HEK293T (cell line): ENCODE measurements at regions not wholly inside any gene's neighbourhood (a gene's known extent, or its start where the extent isn't known, plus 50 kb on each side); places are given as distances from the start of the nearest gene placed in this dataset.
"Not testable (repeated sequence)": the region's sequence is repeated elsewhere in the genome, so short reads cannot be mapped to it uniquely, and the experiment has no call there.

ENCODE experiments used
- CTCF ChIA-PET: fragments of 350-600 bp; formaldehyde crosslinking; extraction: SDS; loops from one replicate; lab custom pipeline; 2021; ENCODE audit warnings: antibody characterized with exemption, inconsistent platforms; lab: Yijun Ruan, JAX
- POLR2A ChIA-PET: fragments of 350-600 bp; formaldehyde crosslinking; extraction: SDS; loops from one replicate; lab custom pipeline; 2020; ENCODE audit warnings: antibody characterized with exemption, inconsistent platforms; lab: Yijun Ruan, JAX
- DNase-seq: peaks from one replicate; pipeline ENCODE4 v3.0.0; 2012; ENCODE audit warnings: mixed read lengths; ENCODE audit errors: extremely low spot score
- ARNT ChIP-seq: fragments of 450-650 bp; IDR thresholded peaks from 2 replicates; pipeline ENCODE4 v1.6.1; 2017; ENCODE audit warnings: mild to moderate bottlenecking
- BHLHE40 ChIP-seq: fragments of 450-650 bp; IDR thresholded peaks from 2 replicates; pipeline ENCODE4 v1.6.1; 2016; ENCODE audit warnings: mild to moderate bottlenecking, moderate library complexity, borderline replicate concordance
- CTBP1 ChIP-seq: fragments of 450-650 bp; IDR thresholded peaks from 2 replicates; pipeline ENCODE4 v1.6.1; 2016; ENCODE audit warnings: borderline replicate concordance
- ELF4 ChIP-seq: fragments of 450-650 bp; IDR thresholded peaks from 2 replicates; pipeline ENCODE4 v1.6.1; 2017; ENCODE audit warnings: antibody characterized with exemption
- FOXA1 ChIP-seq: fragments of 450-650 bp; IDR thresholded peaks from 2 replicates; pipeline ENCODE4 v1.6.1; 2016; ENCODE audit warnings: mild to moderate bottlenecking
- FOXK2 ChIP-seq: fragments of 450-650 bp; IDR thresholded peaks from 2 replicates; pipeline ENCODE4 v1.6.1; 2016; ENCODE audit warnings: mild to moderate bottlenecking
- FOXM1 ChIP-seq: fragments of 450-650 bp; IDR thresholded peaks from 2 replicates; pipeline ENCODE4 v1.6.1; 2017; ENCODE audit warnings: mild to moderate bottlenecking, borderline replicate concordance
- HDGF ChIP-seq: fragments of 450-650 bp; IDR thresholded peaks from 2 replicates; pipeline ENCODE4 v1.6.1; 2017; ENCODE audit warnings: antibody characterized with exemption, borderline replicate concordance
- L3MBTL2 ChIP-seq: fragments of 450-650 bp; conservative IDR thresholded peaks from 2 replicates; pipeline ENCODE4 v1.6.1; 2016; ENCODE audit warnings: mild to moderate bottlenecking
- LEF1 ChIP-seq: fragments of 450-650 bp; IDR thresholded peaks from 2 replicates; pipeline ENCODE4 v1.6.1; 2017; ENCODE audit warnings: mild to moderate bottlenecking, borderline replicate concordance
- NFRKB ChIP-seq: fragments of 450-650 bp; IDR thresholded peaks from 2 replicates; pipeline ENCODE4 v1.6.1; 2016; ENCODE audit warnings: mild to moderate bottlenecking, moderate library complexity
- PKNOX1 ChIP-seq: fragments of 450-650 bp; IDR thresholded peaks from 2 replicates; pipeline ENCODE4 v1.6.1; 2016
- SP1 ChIP-seq: fragments of 450-650 bp; IDR thresholded peaks from 2 replicates; pipeline ENCODE4 v1.6.1; 2017
- SUZ12 ChIP-seq: fragments of 450-650 bp; IDR thresholded peaks from 2 replicates; pipeline ENCODE4 v1.6.1; 2016; ENCODE audit warnings: mild to moderate bottlenecking
- TARDBP ChIP-seq: fragments of 450-650 bp; IDR thresholded peaks from 2 replicates; pipeline ENCODE4 v1.6.1; 2016
- ZNF384 ChIP-seq: fragments of 450-650 bp; IDR thresholded peaks from 2 replicates; pipeline ENCODE4 v1.6.1; 2016

DNA sequence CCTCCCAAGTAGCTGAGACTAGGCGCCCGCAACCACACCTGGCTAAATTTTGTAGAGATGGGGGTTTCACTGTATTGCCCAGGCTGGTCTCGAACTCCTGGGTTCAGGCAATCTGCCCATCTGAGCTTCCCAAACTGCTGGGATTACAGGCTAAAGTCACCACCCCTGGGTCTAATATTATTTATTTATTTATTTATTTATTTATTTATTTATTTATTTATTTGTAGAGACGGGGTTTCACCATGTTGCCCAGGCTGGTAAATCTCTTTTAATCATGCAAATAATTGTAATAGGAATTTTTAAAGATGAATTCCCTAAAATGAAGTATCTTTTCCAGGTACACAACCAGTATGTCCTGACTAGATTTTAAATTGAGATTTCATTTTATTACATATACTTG is 761.8 kb downstream of the TRAM1L1 start:
- CTCF ChIA-PET, result no interaction called here
- POLR2A ChIA-PET, result no interaction called here
- no peak for DNase-seq
- TF ChIP-seq SUZ12, result no peak
- no peak for TF ChIP-seq ELF4
- no peak for TF ChIP-seq HDGF

- TF ChIP-seq HDGF, result no peak
- no peak for TF ChIP-seq ZNF384
- TF ChIP-seq NFRKB, result no peak
- no peak for TF ChIP-seq BHLHE40
- no peak for TF ChIP-seq FOXM1
- ChIA-PET CTCF (no interaction called here), POLR2A (no interaction called here)
- DNase-seq, result no peak
These were observed 763.9 kb downstream of the TRAM1L1 start for GRCh38 chr4:116321471-116321870.

DNA sequence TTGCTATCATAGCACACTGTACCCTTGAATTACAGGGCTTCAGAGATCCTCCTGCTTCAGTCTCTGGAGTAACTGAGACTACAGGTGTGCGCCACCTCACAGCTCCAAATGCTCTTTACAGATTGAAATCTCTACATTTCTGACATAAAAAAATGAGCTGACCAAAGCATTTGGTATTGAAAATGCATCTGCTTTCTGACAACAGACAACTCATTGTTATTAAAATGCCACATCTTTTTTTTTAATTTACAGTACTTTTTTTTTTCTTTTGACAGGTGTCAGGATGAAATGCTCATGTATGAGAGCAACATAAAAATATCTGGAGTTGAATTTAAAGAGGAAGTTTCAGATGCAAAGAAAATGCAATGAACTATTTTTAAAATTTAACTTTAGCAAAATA is 764.5 kb downstream of the TRAM1L1 start:
- POLR2A ChIA-PET, result interaction anchor here (0.6 kb wide), 1 partner anchor 27 kb away, joined by 4 read pairs; no protein-coding TSS in a partner anchor
- TF ChIP-seq FOXA1, result no peak
- no peak for TF ChIP-seq ZNF384
- no peak for TF ChIP-seq SUZ12
- TF ChIP-seq FOXK2, result no peak
- no peak for TF ChIP-seq CTBP1
- TF ChIP-seq FOXM1, result no peak
- TF ChIP-seq L3MBTL2, result no peak

DNA sequence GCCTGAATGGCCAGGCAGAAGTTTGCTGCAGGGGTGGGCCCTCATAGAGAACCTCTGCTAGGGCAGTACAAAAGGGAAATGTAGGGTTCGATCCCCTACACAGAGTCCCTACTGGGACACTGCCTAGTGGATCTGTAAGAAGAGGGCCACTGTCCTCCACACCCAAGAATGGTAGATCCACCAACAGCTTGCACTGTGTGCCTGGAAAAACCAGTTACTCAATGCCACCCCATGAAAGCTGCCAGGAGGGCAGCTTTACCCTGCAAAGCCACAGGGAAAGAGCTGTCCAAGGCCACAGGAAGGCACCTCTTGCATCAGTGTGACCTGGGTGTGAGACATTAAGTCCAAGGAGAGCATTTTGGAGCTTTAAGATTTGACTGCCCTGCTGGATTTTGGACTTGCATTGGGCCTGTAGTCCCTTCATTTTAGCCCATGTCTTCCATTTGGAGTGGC is 781.6 kb downstream of the TRAM1L1 start:
- ChIA-PET POLR2A (no interaction called here), CTCF (no interaction called here)
- TF ChIP-seq FOXA1 (no peak), BHLHE40 (no peak), L3MBTL2 (no peak)
- DNase-seq, result no peak

More for the DNA sequence above, 764.5 kb downstream of the TRAM1L1 start:
- CTCF ChIA-PET, result no interaction called here
- DNase-seq, result no peak

DNA sequence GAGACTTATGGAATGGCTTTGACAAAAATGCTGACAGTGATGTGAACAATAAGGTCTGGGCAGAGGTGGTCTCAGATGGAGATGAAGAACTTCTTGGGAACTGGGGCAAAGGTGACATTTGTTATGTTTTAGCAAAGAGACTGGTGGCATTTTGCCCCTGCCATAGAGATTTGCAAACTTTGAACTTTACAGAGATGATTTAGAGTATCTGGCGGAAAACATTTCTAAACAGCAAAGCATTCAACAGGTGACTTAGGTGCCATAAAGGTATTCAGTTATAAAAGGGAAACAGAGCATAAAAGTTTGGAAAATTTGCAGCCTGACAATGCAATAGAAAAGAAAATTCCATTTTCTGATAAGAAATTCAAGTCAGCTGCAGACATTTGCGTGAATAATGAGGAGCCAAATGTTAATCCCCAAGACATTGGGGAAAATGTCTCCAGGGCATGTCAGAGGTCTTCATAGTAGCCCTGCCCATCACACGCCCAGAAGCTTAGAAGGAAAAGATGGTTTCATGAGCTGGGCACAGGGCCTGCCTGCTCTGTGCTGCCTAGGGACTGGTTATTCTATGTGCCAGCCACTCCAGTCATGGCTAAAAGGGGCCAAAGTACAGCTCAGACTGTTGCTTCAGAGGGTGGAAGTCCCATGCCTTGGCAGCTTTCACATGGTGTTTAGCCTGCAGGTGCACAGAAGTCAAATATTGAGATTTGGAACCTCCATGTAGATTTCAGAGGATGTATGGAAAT is 782.2 kb downstream of the TRAM1L1 start:
- CTCF ChIA-PET, result no interaction called here

GRCh38 chr4:116275006-116275405 is 810.4 kb downstream of the TRAM1L1 start:
- ChIA-PET CTCF (no interaction called here), POLR2A (no interaction called here)
- no peak for TF ChIP-seq ELF4
- TF ChIP-seq HDGF, result no peak
- no peak for TF ChIP-seq CTBP1
- no peak for TF ChIP-seq SP1
- TF ChIP-seq ZNF384, result no peak
- TF ChIP-seq SUZ12, result no peak
- TF ChIP-seq FOXM1, result no peak
- TF ChIP-seq FOXK2, result no peak
- TF ChIP-seq ARNT, result no peak
- TF ChIP-seq PKNOX1, result no peak
- TF ChIP-seq BHLHE40, result no peak
- TF ChIP-seq NFRKB, result no peak
- TF ChIP-seq LEF1, result no peak
- TF ChIP-seq TARDBP, result no peak
- TF ChIP-seq L3MBTL2, result no peak
- TF ChIP-seq FOXA1, result no peak
- DNase-seq, result no peak

More for the DNA sequence above, 782.2 kb downstream of the TRAM1L1 start:
- DNase-seq, result no peak
- TF ChIP-seq ZNF384 (no peak), ARNT (no peak), CTBP1 (no peak), FOXM1 (no peak), ELF4 (no peak), BHLHE40 (no peak), FOXK2 (no peak), TARDBP (no peak), SUZ12 (no peak), LEF1 (no peak), HDGF (no peak), FOXA1 (no peak), NFRKB (no peak)
- POLR2A ChIA-PET, result no interaction called here

- CTCF ChIA-PET, result no interaction called here
These were observed 813.0 kb downstream of the TRAM1L1 start for GRCh38 chr4:116272336-116272735.

GRCh38 chr4:116260931-116261330 is 824.4 kb downstream of the TRAM1L1 start:
- POLR2A ChIA-PET, DNase-seq, CTCF ChIA-PET: not testable (repeated sequence)

More at GRCh38 chr4:116272336-116272735, 813.0 kb downstream of the TRAM1L1 start:
- TF ChIP-seq PKNOX1, result no peak
- no peak for TF ChIP-seq BHLHE40
- no peak for TF ChIP-seq FOXK2
- POLR2A ChIA-PET, result no interaction called here
- DNase-seq, result no peak
